Stimulated activated CD4-positive, alpha-beta T cell treated with anti-CD3 and anti-CD28 coated beads, Interleukin-12 subunit alpha, Interleukin-12 subunit beta, amount 100 ng/mL, for 24 hours (primary cell): ENCODE measurements at regions not wholly inside any gene's neighbourhood (a gene's known extent, or its start where the extent isn't known, plus 50 kb on each side); places are given as distances from the start of the nearest gene placed in this dataset.

Experiments
- DNase-seq, 2 experiments: peaks; one replicate each; pipeline ENCODE4 v3.0.0-alpha.2; 2020; ENCODE audit warnings: low read depth in 2 of 2

GRCh38 chr1:193806079-193807048 is 620.0 kb upstream of the B3GALT2 start:
- no peak for DNase-seq

DNA sequence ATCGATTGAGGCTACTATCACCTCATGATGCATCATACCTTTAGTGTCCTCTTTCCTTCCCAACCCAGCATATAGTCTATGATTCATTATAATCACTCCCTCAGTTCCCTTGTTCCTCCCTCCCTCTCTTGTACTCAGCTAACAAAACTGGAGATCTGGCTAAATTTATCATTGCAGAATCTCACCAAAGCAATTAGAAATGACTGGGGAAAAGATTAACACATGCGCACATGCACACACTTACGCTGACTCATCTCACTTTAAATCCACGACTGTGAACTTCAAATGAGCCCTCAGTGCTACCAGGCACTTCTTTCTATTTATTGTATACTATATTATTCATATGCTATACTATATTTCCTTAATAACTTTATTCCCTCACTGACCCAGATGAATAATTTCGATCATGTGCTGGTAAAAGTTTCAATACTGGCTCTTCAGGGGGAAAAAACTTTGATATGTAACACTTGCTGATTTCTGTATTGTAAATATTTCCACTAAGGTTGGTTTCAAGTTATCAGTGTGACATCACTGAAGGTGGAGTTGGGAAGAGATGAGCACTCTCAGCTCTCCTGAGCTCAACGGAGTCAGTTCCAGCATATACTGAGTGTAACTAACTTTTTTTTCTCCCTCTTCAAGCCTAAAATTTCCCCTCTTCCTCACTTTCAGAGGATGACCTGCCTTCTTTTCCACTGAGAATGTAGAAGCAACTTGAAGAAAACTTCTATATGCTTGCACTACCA is 613.7 kb upstream of the B3GALT2 start:
- no peak for DNase-seq

- no peak for DNase-seq
Measured at GRCh38 chr1:193799371-193799770, 613.0 kb upstream of the B3GALT2 start.

- no peak for DNase-seq
Measured at GRCh38 chr1:193794239-193794638, 607.8 kb upstream of the B3GALT2 start.

- DNase-seq, result no peak
Measured at GRCh38 chr1:193791746-193792145, 605.3 kb upstream of the B3GALT2 start.

- no peak for DNase-seq
Measured at GRCh38 chr1:193787061-193787460, 600.6 kb upstream of the B3GALT2 start.

DNA sequence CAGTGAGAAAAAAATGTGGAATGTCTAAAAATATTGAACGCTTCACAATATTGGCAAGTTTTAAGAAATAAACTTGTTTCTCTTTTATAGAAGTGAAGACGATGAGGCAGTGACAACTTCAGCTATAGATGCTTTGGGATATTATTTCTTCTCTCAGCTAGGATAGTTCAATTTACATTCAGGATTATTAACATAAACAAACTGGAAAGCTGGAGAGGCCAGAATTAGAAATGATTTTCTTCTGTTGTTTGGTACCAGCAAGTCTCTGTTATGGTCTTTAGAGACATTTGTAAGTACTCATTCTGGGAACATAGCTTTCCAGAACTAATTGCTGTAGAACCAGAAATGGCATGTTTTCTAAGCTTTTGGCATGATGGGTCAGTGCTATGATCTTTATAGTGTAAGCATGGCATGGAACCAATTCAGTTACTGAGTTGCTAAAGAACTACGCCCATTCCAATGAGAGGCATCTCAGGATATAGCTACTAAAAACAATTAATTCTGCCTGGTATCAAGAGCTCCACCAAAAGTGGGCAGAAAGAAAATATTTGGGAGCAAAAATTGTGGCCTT is 599.5 kb upstream of the B3GALT2 start:
- no peak for DNase-seq

- DNase-seq, result no peak
Measured at GRCh38 chr1:193774536-193775323, 588.3 kb upstream of the B3GALT2 start.

- DNase-seq, result no peak
Measured at GRCh38 chr1:193771596-193771995, 585.2 kb upstream of the B3GALT2 start.

- no peak for DNase-seq
Measured at GRCh38 chr1:193769651-193770050, 583.2 kb upstream of the B3GALT2 start.

DNA sequence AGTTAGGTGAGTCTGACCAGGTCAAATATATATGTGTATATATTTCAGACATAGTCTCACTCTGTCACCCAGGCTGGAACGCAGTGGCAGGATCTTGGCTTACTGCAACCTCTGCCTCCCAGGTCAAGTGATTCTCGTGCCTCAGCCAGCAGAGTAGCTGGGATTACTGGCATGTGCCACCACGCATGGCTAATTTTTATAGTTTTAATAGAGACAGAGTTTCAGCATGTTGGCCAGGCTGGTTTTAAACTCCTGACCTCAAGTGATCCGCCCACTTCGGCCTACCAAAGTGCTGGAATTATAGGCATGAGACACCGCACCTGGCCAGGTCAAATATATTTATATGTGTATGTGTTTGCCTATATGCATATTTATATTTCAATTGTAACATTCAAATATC is 581.5 kb upstream of the B3GALT2 start:
- DNase-seq, result no peak

DNA sequence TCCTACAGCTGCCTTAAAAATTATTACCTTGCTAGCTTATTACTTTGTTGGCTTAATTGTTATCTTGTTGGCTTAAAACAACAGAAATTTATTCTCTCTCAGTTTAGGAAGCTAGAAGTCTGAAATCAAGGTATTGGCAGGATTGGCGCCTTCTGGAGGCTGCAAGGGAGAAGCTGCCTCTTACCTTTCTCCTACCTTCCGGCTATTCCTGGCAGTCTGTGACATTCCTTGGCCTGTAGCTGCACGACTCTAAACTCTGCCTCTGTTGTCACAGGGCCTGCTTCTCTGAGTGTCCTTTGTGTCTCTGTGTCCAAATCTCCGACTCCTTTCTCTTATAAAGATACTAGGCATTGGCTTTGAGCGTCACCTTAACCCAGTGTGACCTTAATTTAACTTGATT is 579.9 kb upstream of the B3GALT2 start:
- no peak for DNase-seq

DNA sequence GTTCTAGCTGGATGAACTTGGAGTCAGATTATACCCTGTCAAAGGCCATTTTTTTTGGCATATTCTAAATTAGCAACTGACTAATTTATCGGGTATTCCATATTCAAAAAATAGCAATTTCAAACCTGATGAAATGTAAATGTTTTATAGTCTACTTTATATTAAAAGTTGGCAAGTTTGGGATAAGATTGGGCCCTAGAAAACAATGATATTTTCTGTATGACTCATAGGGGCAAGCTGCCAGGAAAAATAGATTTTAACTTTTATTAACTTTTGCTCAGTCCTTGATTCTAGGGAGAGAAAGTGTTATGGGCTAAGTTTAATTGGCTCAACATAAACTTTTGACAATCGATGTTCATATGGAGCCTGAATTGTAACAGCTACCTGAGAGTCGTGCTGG is 576.9 kb upstream of the B3GALT2 start:
- DNase-seq, result no peak

- DNase-seq, result no peak
Measured at GRCh38 chr1:193762236-193762635, 575.8 kb upstream of the B3GALT2 start.

DNA sequence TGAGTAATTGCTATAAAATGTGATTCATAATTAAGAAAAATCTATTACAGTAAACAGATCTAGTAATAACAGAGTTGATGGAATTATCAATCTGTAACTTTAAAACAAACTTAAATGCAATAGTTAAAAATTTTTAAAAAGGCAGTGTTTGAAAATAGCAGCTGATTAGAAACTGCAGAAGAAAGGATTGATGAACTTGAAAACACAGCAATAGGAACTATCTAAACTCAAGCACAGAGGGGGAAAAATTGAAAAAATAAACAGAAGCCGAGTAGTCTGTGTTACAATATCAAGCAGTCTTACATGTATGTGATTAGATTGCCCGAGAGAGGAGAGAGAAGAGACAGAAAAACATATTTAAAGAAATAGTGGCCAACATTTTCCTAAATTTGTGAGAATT is 569.0 kb upstream of the B3GALT2 start:
- no peak for DNase-seq

GRCh38 chr1:193754732-193755427 is 568.5 kb upstream of the B3GALT2 start:
- no peak for DNase-seq

- no peak for DNase-seq
Measured at GRCh38 chr1:193754151-193754550, 567.7 kb upstream of the B3GALT2 start.

DNA sequence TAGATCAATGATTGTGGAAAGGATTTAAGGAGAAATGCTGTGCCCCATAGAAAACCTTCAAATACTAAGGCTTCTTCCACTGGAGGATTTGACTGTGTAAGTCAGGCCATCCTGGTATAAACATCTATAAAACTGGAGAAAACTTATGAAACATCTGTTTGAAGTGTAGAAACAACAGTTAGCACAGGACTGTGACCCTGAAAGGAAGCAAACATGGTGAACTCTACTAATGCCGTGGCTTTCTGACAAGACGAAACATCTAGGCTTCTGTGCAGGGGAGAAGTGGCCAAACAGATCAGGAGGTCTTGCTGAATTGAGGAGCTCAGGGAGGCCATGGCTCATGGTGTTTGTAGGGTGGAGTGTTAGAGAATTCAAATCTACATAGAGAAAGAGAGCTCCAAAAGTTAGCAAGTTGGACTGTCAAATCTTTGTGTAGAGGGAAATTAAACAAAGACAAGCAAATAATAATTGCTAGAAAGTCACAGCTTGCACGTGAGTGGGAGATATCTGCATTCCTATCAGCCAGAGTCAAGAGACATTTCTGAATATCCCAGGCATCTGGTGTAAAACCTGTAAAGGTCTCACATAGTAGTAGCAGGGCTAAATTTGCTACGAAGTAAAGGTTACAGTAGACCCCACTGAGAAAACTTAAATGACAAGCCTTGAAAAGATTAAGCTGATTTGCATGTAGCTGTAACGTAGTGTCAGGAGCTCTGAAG is 566.8 kb upstream of the B3GALT2 start:
- no peak for DNase-seq

DNA sequence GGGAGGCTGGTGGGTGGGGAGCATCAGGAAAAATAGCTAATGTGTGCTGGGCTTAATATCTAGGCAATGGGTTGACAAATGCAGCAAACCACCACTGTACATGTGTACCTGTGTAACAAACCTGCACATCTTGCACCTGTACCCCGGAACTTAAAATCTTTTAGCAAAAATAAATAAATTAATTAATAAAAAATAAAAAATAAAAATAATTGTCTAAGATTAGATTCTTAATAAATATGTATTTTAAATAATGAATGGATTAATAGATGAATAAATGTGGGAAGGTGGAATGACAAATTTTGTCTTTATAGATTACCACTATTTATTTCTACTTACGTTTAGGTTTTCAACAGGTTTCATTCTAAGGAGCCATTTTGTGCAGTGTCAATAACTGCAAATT is 563.5 kb upstream of the B3GALT2 start:
- no peak for DNase-seq

DNA sequence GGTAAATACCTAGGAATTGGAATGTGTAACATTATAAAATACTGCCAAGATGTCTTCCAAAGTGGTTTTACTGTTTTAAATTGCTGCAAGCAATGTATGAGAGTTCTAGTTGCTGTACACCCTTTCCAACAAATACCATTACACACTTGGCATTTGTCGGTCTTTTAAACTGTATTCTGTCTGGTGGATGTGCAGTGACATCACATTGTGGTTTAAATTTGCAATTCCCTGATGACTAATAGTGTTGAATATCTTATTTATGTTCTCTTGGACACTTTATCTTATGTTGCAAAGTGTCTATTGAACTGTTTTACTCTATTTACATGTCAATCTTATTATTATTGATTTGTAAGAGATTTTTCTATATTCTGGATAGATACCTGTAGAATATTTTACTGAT is 561.2 kb upstream of the B3GALT2 start:
- no peak for DNase-seq

GRCh38 chr1:193741228-193741627 is 554.8 kb upstream of the B3GALT2 start:
- DNase-seq, result no peak
